ENCODE measurements at regions not wholly inside any gene's neighbourhood (a gene's known extent, or its start where the extent isn't known, plus 50 kb on each side); places are given as distances from the start of the nearest gene placed in this dataset.

- TF ChIP-seq JUND (IDR thresholded peaks at IDR 0.05) (no peak), EZH2phosphoT487 (IDR thresholded peaks at IDR 0.05; ENCODE audit: borderline replicate concordance) (no peak), RAD21 (IDR thresholded peaks at IDR 0.05; ENCODE audit: low read depth) (no peak), POLR2A (IDR thresholded peaks at IDR 0.05; ENCODE audit: borderline replicate concordance, extremely low read depth, insufficient read depth, insufficient read length) (no peak), YY1 (IDR thresholded peaks at IDR 0.05; ENCODE audit: extremely low read depth, insufficient replicate concordance, low read depth, low read length) (no peak)
- TF ChIP-seq, protein P1, sequence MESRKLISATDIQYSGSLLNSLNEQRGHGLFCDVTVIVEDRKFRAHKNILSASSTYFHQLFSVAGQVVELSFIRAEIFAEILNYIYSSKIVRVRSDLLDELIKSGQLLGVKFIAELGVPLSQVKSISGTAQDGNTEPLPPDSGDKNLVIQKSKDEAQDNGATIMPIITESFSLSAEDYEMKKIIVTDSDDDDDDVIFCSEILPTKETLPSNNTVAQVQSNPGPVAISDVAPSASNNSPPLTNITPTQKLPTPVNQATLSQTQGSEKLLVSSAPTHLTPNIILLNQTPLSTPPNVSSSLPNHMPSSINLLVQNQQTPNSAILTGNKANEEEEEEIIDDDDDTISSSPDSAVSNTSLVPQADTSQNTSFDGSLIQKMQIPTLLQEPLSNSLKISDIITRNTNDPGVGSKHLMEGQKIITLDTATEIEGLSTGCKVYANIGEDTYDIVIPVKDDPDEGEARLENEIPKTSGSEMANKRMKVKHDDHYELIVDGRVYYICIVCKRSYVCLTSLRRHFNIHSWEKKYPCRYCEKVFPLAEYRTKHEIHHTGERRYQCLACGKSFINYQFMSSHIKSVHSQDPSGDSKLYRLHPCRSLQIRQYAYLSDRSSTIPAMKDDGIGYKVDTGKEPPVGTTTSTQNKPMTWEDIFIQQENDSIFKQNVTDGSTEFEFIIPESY (IDR thresholded peaks at IDR 0.05; ENCODE audit: extremely low read depth, insufficient replicate concordance, low read length), result no peak
Measured at GRCh38 chr15:87599616-87600015, 656.9 kb downstream of the NTRK3 start (continued).

DNA sequence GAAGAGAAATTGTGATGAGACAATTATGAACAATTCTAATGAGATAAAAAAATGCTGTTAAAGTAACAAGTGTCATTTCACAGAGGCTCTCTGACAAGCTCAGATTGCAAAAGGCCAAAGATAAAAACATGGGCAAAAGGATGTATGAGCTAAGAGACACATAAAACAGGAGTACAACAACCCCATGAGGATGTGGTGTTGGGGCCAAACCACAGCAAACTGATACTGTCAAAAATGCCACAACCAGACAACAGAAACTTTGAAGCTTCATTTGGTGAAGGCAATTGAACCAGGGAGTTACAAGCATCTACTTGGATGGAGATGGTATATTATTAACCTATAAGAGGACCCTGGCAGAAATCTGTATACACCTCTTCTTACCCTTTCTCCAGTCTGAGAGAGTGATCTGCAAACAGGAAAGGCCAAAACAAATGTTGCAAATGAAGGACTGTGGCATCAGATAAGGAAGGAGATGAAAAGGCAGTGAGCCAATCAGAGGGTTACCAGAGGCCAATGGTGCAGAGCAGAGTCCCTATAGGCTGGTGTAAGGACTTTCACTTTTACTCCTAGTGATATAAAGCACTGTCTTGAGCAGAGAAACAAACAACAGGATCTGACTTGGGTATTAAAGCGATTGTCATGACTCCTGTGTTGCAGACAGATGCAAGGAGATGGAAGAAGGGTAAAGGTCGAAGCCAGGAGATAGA lies 659.0 kb downstream of the NTRK3 start:
- ChIA-PET RAD21 (ENCODE audit: low non-redundant PET in 1 of 2, low total read pairs in 2 of 2, uncharacterized antibody in 2 of 2, unreplicated experiment in 2 of 2) (no interaction called here), CTCF (no interaction called here), POLR2A (no interaction called here)
- no peak overlapping the region for H3K4me3 ChIP-seq (replicated peaks in 1 of 2; ENCODE audit: low read depth in 1 of 2, low read length in 2 of 2)
- ATAC-seq (no peak), DNase-seq (ENCODE audit: low read depth, low spot score) (no peak)
- H3K4me2 ChIP-seq (ENCODE audit: low read length), result no peak overlapping the region
- H3K27ac ChIP-seq (ENCODE audit: low read depth, low read length), result no peak overlapping the region
- intact Hi-C loops (cut with micrococcal nuclease), result no loop called here
- no peaks in the 10 kb centered on the region for H3K4me1 ChIP-seq (ENCODE audit: control insufficient read depth in 1 of 2, insufficient read depth in 2 of 2, low read length in 2 of 2)
- peaks cover 4 to 21% of the 10 kb centered on the region in 2 experiments; a peak in 2 of 4 replicates for H3K9me3 ChIP-seq (ENCODE audit: control insufficient read depth in 1 of 2, insufficient read depth in 1 of 2, low read depth in 1 of 2, low read length in 2 of 2)
- no TSS peak for BruUV-seq (replicated peaks)
- TF ChIP-seq ZFX (IDR thresholded peaks at IDR 0.05), result no peak
- TF ChIP-seq SRF (IDR thresholded peaks at IDR 0.05; ENCODE audit: low read depth), result no peak
- TF ChIP-seq CBX3 (IDR thresholded peaks at IDR 0.05; ENCODE audit: low read depth), result no peak
- no peak for TF ChIP-seq POLR2A (IDR thresholded peaks at IDR 0.05; ENCODE audit: borderline replicate concordance, extremely low read depth, insufficient read depth, insufficient read length)
- TF ChIP-seq CTCF (IDR thresholded peaks at IDR 0.05 in 2 of 3, conservative IDR thresholded peaks at IDR 0.05 in 1 of 3; ENCODE audit: borderline replicate concordance in 1 of 3, insufficient read depth in 1 of 3, low read depth in 2 of 3, low read length in 2 of 3), result no peak
- no peak for TF ChIP-seq SP1 (IDR thresholded peaks at IDR 0.05; ENCODE audit: low read depth)
- TF ChIP-seq EGR1 (IDR thresholded peaks at IDR 0.05; ENCODE audit: low read depth), result no peak
- no peak for TF ChIP-seq YY1 (IDR thresholded peaks at IDR 0.05; ENCODE audit: extremely low read depth, insufficient replicate concordance, low read depth, low read length)
- no peak for TF ChIP-seq EZH2phosphoT487 (IDR thresholded peaks at IDR 0.05; ENCODE audit: borderline replicate concordance)
- no peak for TF ChIP-seq RAD21 (IDR thresholded peaks at IDR 0.05; ENCODE audit: low read depth)
- TF ChIP-seq JUND (IDR thresholded peaks at IDR 0.05), result no peak
- TF ChIP-seq FOSL1 (IDR thresholded peaks at IDR 0.05; ENCODE audit: low read depth), result no peak
- TF ChIP-seq CEBPB (IDR thresholded peaks at IDR 0.05; ENCODE audit: low read depth), result no peak
- TF ChIP-seq ZNF274 (IDR thresholded peaks at IDR 0.05; ENCODE audit: low read depth, low read length), result no peak
- no peak for TF ChIP-seq ELF1 (IDR thresholded peaks at IDR 0.05; ENCODE audit: borderline replicate concordance, low read depth)
- no peak for TF ChIP-seq POLR2AphosphoS5 (IDR thresholded peaks at IDR 0.05; ENCODE audit: low read depth, low read length)
- TF ChIP-seq, protein P2, sequence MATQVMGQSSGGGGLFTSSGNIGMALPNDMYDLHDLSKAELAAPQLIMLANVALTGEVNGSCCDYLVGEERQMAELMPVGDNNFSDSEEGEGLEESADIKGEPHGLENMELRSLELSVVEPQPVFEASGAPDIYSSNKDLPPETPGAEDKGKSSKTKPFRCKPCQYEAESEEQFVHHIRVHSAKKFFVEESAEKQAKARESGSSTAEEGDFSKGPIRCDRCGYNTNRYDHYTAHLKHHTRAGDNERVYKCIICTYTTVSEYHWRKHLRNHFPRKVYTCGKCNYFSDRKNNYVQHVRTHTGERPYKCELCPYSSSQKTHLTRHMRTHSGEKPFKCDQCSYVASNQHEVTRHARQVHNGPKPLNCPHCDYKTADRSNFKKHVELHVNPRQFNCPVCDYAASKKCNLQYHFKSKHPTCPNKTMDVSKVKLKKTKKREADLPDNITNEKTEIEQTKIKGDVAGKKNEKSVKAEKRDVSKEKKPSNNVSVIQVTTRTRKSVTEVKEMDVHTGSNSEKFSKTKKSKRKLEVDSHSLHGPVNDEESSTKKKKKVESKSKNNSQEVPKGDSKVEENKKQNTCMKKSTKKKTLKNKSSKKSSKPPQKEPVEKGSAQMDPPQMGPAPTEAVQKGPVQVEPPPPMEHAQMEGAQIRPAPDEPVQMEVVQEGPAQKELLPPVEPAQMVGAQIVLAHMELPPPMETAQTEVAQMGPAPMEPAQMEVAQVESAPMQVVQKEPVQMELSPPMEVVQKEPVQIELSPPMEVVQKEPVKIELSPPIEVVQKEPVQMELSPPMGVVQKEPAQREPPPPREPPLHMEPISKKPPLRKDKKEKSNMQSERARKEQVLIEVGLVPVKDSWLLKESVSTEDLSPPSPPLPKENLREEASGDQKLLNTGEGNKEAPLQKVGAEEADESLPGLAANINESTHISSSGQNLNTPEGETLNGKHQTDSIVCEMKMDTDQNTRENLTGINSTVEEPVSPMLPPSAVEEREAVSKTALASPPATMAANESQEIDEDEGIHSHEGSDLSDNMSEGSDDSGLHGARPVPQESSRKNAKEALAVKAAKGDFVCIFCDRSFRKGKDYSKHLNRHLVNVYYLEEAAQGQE (IDR thresholded peaks at IDR 0.05; ENCODE audit: low read depth), result no peak
- no peaks in the 10 kb centered on the region; a peak in 1 of 4 replicates for H3K36me3 ChIP-seq (ENCODE audit: control insufficient read depth in 1 of 2, insufficient read depth in 2 of 2, low read length in 2 of 2)
- no peaks in the 10 kb centered on the region for H4K20me1 ChIP-seq (ENCODE audit: insufficient read depth)
- H3K9me2 ChIP-seq (ENCODE audit: insufficient read depth), result no peaks in the 10 kb centered on the region
- H2AFZ ChIP-seq (ENCODE audit: low read depth, low read length, poor library complexity, severe bottlenecking), result no peak overlapping the region
- no peak overlapping the region for H3K9ac ChIP-seq (ENCODE audit: low read length)
- no peaks in the 10 kb centered on the region for H3K79me2 ChIP-seq (ENCODE audit: insufficient read depth, low read length)
- no peaks in the 10 kb centered on the region for H3K27me3 ChIP-seq (ENCODE audit: insufficient read depth, low read length)
